ENCODE measurements at regions not wholly inside any gene's neighbourhood (a gene's known extent, or its start where the extent isn't known, plus 50 kb on each side); places are given as distances from the start of the nearest gene placed in this dataset.
"Not testable (repeated sequence)": the region's sequence is repeated elsewhere in the genome, so short reads cannot be mapped to it uniquely, and the experiment has no call there.

DNA sequence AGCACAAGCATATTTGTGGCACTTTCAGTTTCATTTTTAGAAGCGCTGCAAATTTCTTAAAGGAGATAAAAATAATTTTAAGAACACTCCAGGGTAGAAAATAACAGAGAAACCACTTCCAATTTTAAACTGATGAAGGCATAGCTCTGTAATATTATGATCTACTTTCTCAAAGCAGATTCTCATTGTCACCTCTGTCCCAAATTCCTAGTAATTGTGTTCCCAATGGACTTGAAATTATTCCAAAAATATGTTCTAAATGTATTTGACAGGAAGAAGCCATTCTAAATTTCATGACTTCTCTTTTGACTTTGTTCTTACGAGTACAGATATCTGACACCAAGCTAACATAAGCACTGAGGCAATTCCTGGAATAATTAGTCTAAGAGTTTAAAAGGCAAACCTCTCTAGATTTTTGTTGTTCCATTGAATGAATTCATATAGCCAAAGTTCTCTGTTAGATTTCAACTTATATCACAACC is 140.2 kb upstream of the CARMIL1 start:
- H3K9me3 Mint-ChIP-seq (ENCODE audit: low read depth): peaks cover 3% of the 10 kb centered on the region
- no peaks in the 10 kb centered on the region for H3K36me3 Mint-ChIP-seq (ENCODE audit: insufficient read depth)
- H3K4me3 Mint-ChIP-seq (ENCODE audit: low read depth): no peak overlapping the region
- H3K4me1 Mint-ChIP-seq (ENCODE audit: low read depth): no peaks in the 10 kb centered on the region
- DNase-seq (ENCODE audit: low spot score, unreplicated experiment): no peak
- TF ChIP-seq, protein P1, sequence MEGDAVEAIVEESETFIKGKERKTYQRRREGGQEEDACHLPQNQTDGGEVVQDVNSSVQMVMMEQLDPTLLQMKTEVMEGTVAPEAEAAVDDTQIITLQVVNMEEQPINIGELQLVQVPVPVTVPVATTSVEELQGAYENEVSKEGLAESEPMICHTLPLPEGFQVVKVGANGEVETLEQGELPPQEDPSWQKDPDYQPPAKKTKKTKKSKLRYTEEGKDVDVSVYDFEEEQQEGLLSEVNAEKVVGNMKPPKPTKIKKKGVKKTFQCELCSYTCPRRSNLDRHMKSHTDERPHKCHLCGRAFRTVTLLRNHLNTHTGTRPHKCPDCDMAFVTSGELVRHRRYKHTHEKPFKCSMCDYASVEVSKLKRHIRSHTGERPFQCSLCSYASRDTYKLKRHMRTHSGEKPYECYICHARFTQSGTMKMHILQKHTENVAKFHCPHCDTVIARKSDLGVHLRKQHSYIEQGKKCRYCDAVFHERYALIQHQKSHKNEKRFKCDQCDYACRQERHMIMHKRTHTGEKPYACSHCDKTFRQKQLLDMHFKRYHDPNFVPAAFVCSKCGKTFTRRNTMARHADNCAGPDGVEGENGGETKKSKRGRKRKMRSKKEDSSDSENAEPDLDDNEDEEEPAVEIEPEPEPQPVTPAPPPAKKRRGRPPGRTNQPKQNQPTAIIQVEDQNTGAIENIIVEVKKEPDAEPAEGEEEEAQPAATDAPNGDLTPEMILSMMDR (IDR thresholded peaks at IDR 0.05; ENCODE audit: unreplicated experiment): no peak
- no peak overlapping the region for H3K27ac Mint-ChIP-seq
- no peaks in the 10 kb centered on the region for H3K27me3 Mint-ChIP-seq

DNA sequence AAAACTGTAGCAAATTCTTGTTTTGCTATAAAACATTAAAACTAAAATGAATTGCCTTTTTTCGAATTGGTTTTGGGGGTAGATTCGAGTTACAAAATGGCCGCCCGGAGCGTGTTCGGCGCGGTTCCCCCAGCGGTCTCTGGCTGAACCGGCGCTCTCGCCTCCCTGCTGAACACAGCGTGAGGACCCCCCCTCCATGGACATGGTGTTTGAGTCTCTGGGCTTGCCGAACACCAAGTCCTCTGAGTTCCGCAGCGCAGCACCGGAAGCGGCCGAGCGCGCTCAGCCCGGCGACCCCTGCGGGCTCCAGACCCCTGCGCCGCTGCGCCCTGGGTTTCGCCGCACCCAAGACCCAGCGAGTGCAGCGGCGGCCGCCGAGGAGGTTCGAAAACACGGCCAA is 139.6 kb upstream of the CARMIL1 start:
- not testable (repeated sequence) for H3K4me1 Mint-ChIP-seq (ENCODE audit: low read depth); H3K27me3 Mint-ChIP-seq; H3K36me3 Mint-ChIP-seq (ENCODE audit: insufficient read depth); H3K27ac Mint-ChIP-seq; DNase-seq (ENCODE audit: low spot score, unreplicated experiment); H3K9me3 Mint-ChIP-seq (ENCODE audit: low read depth); H3K4me3 Mint-ChIP-seq (ENCODE audit: low read depth)

DNA sequence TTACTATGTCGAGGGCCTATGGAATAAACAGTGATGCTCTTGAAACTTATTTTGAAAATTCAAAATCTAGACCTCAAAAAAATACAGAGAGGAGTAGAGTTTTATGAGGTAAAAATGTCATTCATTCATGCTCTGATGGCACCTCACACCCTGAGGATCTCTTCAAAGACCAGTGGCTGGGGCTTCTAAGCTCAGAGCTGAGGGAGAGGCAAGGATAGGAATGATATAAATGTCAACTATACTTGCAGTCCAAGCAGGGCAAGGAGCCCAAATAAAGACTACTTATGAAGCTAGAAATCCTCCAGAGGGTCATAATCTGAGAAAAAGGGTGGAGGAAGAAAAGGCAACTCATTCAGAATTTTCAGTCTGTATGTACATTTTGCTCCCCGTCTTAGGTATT is 136.7 kb upstream of the CARMIL1 start:
- TF ChIP-seq, protein P1 (IDR thresholded peaks at IDR 0.05; ENCODE audit: unreplicated experiment): no peak
- no peak overlapping the region for H3K27ac Mint-ChIP-seq
- no peaks in the 10 kb centered on the region for H3K4me1 Mint-ChIP-seq (ENCODE audit: low read depth)
- H3K27me3 Mint-ChIP-seq: no peaks in the 10 kb centered on the region
- H3K36me3 Mint-ChIP-seq (ENCODE audit: insufficient read depth): no peaks in the 10 kb centered on the region
- no peaks in the 10 kb centered on the region for H3K9me3 Mint-ChIP-seq (ENCODE audit: low read depth)
- DNase-seq (ENCODE audit: low spot score, unreplicated experiment): no peak
- no peak overlapping the region for H3K4me3 Mint-ChIP-seq (ENCODE audit: low read depth)

DNA sequence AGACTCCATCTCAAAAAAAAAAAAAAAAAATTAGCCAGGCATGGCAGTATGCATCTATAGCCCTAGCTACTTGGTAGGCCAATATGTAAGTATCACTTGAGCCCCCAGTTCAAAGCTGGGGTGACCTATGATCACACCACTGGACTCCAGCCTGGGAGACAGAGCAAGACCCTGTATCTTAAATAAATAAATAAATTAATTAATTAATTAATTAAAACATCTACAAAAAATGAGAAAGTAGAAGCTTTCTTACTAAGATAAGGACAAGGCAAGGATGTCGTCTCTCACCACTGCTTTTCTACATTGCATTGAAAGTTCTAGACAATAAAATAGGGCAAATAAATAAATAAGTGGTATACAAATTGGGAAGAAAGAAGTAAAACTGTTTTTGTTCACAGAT is 134.3 kb upstream of the CARMIL1 start:
- TF ChIP-seq, protein P1 (IDR thresholded peaks at IDR 0.05; ENCODE audit: unreplicated experiment): no peak
- Mint-ChIP-seq H3K36me3 (ENCODE audit: insufficient read depth) (no peaks in the 10 kb centered on the region), H3K9me3 (ENCODE audit: low read depth) (no peaks in the 10 kb centered on the region), H3K27ac (no peak overlapping the region), H3K27me3 (no peaks in the 10 kb centered on the region), H3K4me3 (ENCODE audit: low read depth) (no peak overlapping the region), H3K4me1 (ENCODE audit: low read depth) (no peaks in the 10 kb centered on the region)
- DNase-seq (ENCODE audit: low spot score, unreplicated experiment): no peak

DNA sequence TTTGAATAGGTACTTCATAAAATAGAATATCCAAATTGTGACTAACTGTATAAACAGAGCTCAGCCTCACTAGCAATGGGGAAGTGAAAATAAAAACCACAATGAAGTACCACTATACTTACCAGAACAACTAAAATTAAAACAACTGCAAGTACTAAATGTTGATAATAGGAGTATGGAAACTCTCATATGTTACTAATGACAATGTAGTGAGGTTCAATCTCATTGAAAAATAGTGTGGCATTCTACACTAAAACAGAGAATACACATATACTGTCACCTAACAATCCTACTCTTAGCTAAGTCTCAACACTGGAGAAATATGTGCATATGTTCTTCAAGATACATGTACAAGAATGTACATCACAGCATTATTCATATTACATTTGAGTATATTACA is 132.0 kb upstream of the CARMIL1 start:
- TF ChIP-seq, protein P1 (IDR thresholded peaks at IDR 0.05; ENCODE audit: unreplicated experiment): no peak
- H3K4me1 Mint-ChIP-seq (ENCODE audit: low read depth): no peaks in the 10 kb centered on the region
- no peaks in the 10 kb centered on the region for H3K36me3 Mint-ChIP-seq (ENCODE audit: insufficient read depth)
- H3K4me3 Mint-ChIP-seq (ENCODE audit: low read depth): no peak overlapping the region
- no peak overlapping the region for H3K27ac Mint-ChIP-seq
- DNase-seq (ENCODE audit: low spot score, unreplicated experiment): no peak
- H3K9me3 Mint-ChIP-seq (ENCODE audit: low read depth): no peaks in the 10 kb centered on the region
- no peaks in the 10 kb centered on the region for H3K27me3 Mint-ChIP-seq

DNA sequence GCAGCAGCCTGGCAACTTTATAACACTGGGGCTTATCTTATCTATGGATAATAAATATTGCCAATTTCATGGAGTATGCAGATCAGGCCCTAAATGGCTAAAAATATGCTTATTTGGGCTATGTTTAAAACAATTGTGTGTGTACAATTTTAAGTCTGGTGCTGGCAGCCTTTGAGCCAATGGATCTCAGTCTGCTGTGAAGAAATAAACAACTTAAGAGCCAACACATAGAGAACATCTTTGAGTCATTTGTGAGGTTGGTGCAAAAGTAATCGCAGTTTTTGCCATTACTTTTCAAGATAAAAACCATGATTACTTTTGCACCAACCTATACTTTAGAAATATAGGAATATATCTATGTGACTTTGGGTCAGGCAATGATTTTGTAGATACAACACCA is 129.1 kb upstream of the CARMIL1 start:
- peaks cover 2% of the 10 kb centered on the region for H3K9me3 Mint-ChIP-seq (ENCODE audit: low read depth)
- no peak overlapping the region for H3K4me3 Mint-ChIP-seq (ENCODE audit: low read depth)
- H3K4me1 Mint-ChIP-seq (ENCODE audit: low read depth): peaks cover 5% of the 10 kb centered on the region
- DNase-seq (ENCODE audit: low spot score, unreplicated experiment): no peak
- H3K27ac Mint-ChIP-seq: no peak overlapping the region
- no peaks in the 10 kb centered on the region for H3K27me3 Mint-ChIP-seq
- TF ChIP-seq, protein P1 (IDR thresholded peaks at IDR 0.05; ENCODE audit: unreplicated experiment): no peak
- H3K36me3 Mint-ChIP-seq (ENCODE audit: insufficient read depth): no peaks in the 10 kb centered on the region
